Spinal cord (tissue), 9 donors: ENCODE measurements at regions not wholly inside any gene's neighbourhood (a gene's known extent, or its start where the extent isn't known, plus 50 kb on each side); places are given as distances from the start of the nearest gene placed in this dataset.
"Not testable (repeated sequence)": the region's sequence is repeated elsewhere in the genome, so short reads cannot be mapped to it uniquely, and the experiment has no call there.

Experiments
- DNase-seq, 6 donors: peaks; one replicate each; pipeline versions ENCODE4 v3.0.0 to v3.0.0-alpha.2; 2013 to 2015; ENCODE audit warnings: low spot score in 6 of 6, low read depth in 4 of 6
- H3K27ac ChIP-seq: one replicate; pipeline ENCODE4 v1.5.1; 2013; ENCODE audit warnings: low read depth, low read length, control low read depth
- H3K27me3 ChIP-seq: one replicate; pipeline ENCODE4 v1.6.1; 2013; ENCODE audit warnings: low read length; ENCODE audit not compliant: control insufficient read depth, insufficient read depth
- H3K36me3 ChIP-seq: one replicate; pipeline ENCODE4 v1.6.1; 2013; ENCODE audit warnings: low read length; ENCODE audit not compliant: control insufficient read depth, insufficient read depth
- H3K4me1 ChIP-seq: one replicate; pipeline ENCODE4 v1.6.1; 2013; ENCODE audit warnings: low read length; ENCODE audit not compliant: control insufficient read depth, insufficient read depth
- H3K4me3 ChIP-seq: one replicate; pipeline ENCODE4 v1.5.1; 2013; ENCODE audit warnings: low read depth, low read length, control low read depth
- H3K9me3 ChIP-seq: one replicate; pipeline ENCODE4 v1.6.1; 2013; ENCODE audit warnings: low read length; ENCODE audit not compliant: control insufficient read depth, insufficient read depth
- WGBS: methylation state at CpG from one replicate; pipeline ENCODE4 v1.1.5; 2013; ENCODE audit warnings: missing lambda C conversion rate; ENCODE audit not compliant: insufficient coverage; 5-methylcytosine and 5-hydroxymethylcytosine counted together
- donor health status: healthy.

DNA sequence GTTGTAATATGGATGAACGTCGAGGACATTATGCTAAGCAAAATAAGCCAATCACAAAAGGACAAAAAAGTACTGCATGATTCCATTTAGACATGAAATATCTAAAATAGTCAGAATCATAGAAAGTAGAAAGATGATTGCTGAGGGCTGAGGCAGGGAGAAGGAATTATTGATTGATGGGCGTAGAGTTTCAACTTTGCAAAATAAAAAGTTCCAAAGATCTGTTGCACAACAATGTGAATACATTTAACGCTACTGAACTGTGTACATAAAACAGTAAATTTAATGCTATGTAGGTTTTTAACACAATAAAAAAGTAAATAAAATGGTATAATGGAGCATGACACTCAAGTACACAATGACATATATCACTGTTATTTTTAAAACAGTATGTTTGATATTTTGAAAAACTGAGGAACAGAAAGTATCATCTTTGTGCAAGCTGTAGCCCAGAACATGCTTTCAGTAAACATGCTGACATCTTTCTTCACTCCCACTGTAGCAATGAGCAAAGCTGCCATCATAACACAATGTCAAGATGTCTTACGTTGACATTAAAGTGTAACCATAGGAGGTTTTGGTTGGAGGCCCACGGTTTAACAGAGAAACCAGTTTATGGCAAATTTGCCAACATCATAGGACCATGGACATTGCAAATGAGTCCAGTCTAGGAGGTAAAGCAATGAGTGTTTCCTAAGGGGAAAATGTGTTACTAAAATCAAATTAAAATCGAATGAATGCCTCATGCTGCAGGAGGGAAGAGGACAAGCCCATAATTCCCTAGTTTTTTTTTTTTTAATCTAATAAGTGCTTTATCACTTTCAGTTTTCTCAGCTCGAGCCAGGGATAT lies 125.8 kb upstream of the SGCD start:
- H3K27ac ChIP-seq = no peak overlapping the region
- WGBS = 83% methylated on average over 1 of the region's 8 CpGs
- H3K36me3 ChIP-seq = no peaks in the 10 kb centered on the region
- no peaks in the 10 kb centered on the region for H3K4me1 ChIP-seq
- H3K4me3 ChIP-seq = no peak overlapping the region
- no peaks in the 10 kb centered on the region for H3K27me3 ChIP-seq
- DNase-seq = no peak
- H3K9me3 ChIP-seq = no peaks in the 10 kb centered on the region

GRCh38 chr5:156201788-156202403 lies 125.1 kb upstream of the SGCD start:
- H3K9me3 ChIP-seq = no peaks in the 10 kb centered on the region
- H3K36me3 ChIP-seq = no peaks in the 10 kb centered on the region
- no peak overlapping the region for H3K4me3 ChIP-seq
- no peak overlapping the region for H3K27ac ChIP-seq
- DNase-seq = peak in 2 of 6 donors; percentile 10 to 15
- no CpG with 5 or more reads among the region's 3 CpGs for WGBS
- H3K27me3 ChIP-seq = no peaks in the 10 kb centered on the region
- no peaks in the 10 kb centered on the region for H3K4me1 ChIP-seq

- H3K9me3 ChIP-seq = peaks cover 6% of the 10 kb centered on the region
- no peaks in the 10 kb centered on the region for H3K27me3 ChIP-seq
- H3K36me3 ChIP-seq = no peaks in the 10 kb centered on the region
- no peak overlapping the region for H3K27ac ChIP-seq
- DNase-seq = no peak
- no peak overlapping the region for H3K4me3 ChIP-seq
- no peaks in the 10 kb centered on the region for H3K4me1 ChIP-seq
These were observed 118.7 kb upstream of the SGCD start for GRCh38 chr5:156208271-156208670.

- Histone ChIP-seq H3K27ac (no peak overlapping the region), H3K4me1 (no peaks in the 10 kb centered on the region), H3K9me3 (peaks cover 2% of the 10 kb centered on the region), H3K4me3 (no peak overlapping the region), H3K36me3 (no peaks in the 10 kb centered on the region), H3K27me3 (no peaks in the 10 kb centered on the region)
- no CpG with 5 or more reads among the region's 2 CpGs for WGBS
- no peak for DNase-seq
These were observed 108.4 kb upstream of the SGCD start for GRCh38 chr5:156218367-156219158.

- H3K4me1 ChIP-seq = no peaks in the 10 kb centered on the region
- DNase-seq = no peak
- no peak overlapping the region for H3K4me3 ChIP-seq
- H3K9me3 ChIP-seq = peaks cover 2% of the 10 kb centered on the region
- H3K27ac ChIP-seq = no peak overlapping the region
- WGBS = no CpG with 5 or more reads among the region's 3 CpGs
- no peaks in the 10 kb centered on the region for H3K36me3 ChIP-seq
- no peaks in the 10 kb centered on the region for H3K27me3 ChIP-seq
These were observed 107.4 kb upstream of the SGCD start for GRCh38 chr5:156219483-156220005.

- Histone ChIP-seq H3K27me3 (no peaks in the 10 kb centered on the region), H3K4me1 (no peaks in the 10 kb centered on the region), H3K9me3 (no peaks in the 10 kb centered on the region), H3K4me3 (no peak overlapping the region), H3K36me3 (no peaks in the 10 kb centered on the region), H3K27ac (no peak overlapping the region)
- DNase-seq = peak in 1 of 6 donors; percentile 19
- no CpG with 5 or more reads among the region's 2 CpGs for WGBS
These were observed 105.1 kb upstream of the SGCD start for GRCh38 chr5:156221816-156222215.

DNA sequence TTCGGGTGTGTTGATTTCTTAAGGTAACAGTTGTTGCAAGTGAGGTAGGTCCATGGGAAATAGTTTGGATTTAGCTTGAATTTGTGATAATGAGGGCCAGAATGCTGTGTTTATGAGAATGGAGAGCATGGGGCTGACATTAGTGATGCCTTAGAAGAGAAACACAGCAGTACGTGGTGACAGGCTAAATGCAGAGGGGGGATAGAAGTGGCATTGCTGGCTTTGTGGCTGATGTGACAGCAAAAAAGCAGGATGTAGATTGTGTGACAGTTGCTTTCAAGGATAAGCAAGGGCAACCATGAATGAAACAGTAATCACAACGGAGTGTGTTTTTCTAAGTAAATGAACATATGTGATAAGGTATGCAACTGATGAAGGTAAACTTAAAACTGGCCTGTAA lies 103.4 kb upstream of the SGCD start:
- Histone ChIP-seq H3K4me1 (no peaks in the 10 kb centered on the region), H3K27me3 (no peaks in the 10 kb centered on the region), H3K36me3 (no peaks in the 10 kb centered on the region), H3K27ac (no peak overlapping the region), H3K9me3 (no peaks in the 10 kb centered on the region), H3K4me3 (no peak overlapping the region)
- WGBS = 78% methylated on average over 2 of the region's 3 CpGs
- DNase-seq = no peak

DNA sequence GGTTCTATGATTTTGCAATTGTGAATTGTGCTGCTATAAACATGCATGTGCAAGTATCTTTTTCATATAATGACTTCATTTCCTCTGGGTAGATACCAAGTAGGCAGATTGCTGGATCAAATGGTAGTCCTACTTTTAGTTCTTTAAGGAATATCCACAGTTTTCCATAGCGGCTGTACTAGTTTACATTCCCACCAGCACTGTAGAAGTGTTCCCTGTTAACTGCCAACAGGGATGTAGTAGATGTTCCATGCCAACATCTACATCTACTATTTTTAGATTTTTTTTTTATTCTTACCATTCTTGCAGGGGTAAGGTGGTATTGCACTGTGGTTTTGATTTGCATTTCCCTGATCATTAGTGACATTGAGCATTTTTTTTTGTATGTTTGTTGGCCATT lies 100.5 kb upstream of the SGCD start:
- H3K4me1 ChIP-seq, H3K36me3 ChIP-seq, H3K27me3 ChIP-seq, H3K4me3 ChIP-seq, H3K9me3 ChIP-seq, H3K27ac ChIP-seq: not testable (repeated sequence)
- no CpG with 5 or more reads among the region's 1 CpG for WGBS
- DNase-seq = peak in 1 of 6 donors; percentile 42

GRCh38 chr5:156230887-156231286 lies 96.1 kb upstream of the SGCD start:
- Histone ChIP-seq H3K4me3 (no peak overlapping the region), H3K27ac (no peak overlapping the region), H3K27me3 (no peaks in the 10 kb centered on the region), H3K9me3 (no peaks in the 10 kb centered on the region), H3K4me1 (no peaks in the 10 kb centered on the region), H3K36me3 (no peaks in the 10 kb centered on the region)
- no peak for DNase-seq
- WGBS = 83% methylated on average over 2 of the region's 4 CpGs
